Cardiac fibroblast (primary cell): ENCODE measurements at regions not wholly inside any gene's neighbourhood (a gene's known extent, or its start where the extent isn't known, plus 50 kb on each side); places are given as distances from the start of the nearest gene placed in this dataset.
"Not testable (repeated sequence)": the region's sequence is repeated elsewhere in the genome, so short reads cannot be mapped to it uniquely, and the experiment has no call there.

Source experiments
- DNase-seq, 2 donors: peaks; one replicate each; pipeline versions ENCODE4 v3.0.0 to v3.0.0-alpha.2; 2010; ENCODE audit warnings: low read depth in 2 of 2
- H3K4me3 ChIP-seq, 2 donors: replicated peaks in 1 of 2; 1 replicate in 1 of 2; 2 replicates in 1 of 2; pipeline ENCODE4 v1.5.1; 2011; ENCODE audit warnings: low read depth in 2 of 2, low read length in 2 of 2, mild to moderate bottlenecking in 2 of 2, moderate library complexity in 1 of 2
- TF ChIP-seq, protein P1 (sequence below): IDR thresholded peaks from one replicate; pipeline ENCODE4 v1.5.1; 2011; ENCODE audit warnings: low read depth, mild to moderate bottlenecking, low read length, inconsistent platforms

DNA sequence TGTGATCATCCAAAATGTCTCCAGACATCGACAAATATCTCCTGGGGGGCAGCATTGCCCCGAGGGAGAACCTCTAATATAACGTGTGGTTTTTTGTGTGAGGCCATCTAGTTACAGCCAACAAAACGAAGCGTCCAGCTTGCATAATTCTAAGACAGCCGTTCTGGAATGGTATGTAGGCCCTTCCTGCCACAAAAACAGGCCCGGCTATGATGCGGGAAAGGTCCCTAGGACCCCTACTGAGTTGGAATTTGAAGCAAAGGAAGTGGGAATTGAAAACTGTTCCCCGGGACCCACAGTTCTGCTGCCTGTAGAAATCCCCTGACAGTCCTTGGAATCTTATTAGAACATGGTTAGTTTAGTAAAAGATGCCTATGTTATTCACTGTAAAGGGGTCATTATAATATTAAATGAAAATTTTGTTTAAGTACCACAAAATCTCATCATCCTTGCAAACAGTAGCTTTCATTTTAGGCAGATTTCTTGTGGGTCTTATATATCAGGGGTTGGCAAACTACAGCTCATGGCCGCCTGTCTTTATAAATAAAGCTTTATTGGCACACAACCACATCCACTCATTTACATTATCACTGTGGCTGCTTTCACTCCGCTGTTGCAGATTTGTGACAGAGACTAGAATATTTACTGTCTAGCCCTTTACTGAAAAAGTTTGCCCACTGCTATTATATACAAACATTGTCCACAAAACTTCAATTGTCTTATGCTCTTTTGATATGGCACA lies 70.7 kb downstream of the MSX2 start:
- H3K4me3 ChIP-seq, result no peak overlapping the region
- TF ChIP-seq, protein P1, sequence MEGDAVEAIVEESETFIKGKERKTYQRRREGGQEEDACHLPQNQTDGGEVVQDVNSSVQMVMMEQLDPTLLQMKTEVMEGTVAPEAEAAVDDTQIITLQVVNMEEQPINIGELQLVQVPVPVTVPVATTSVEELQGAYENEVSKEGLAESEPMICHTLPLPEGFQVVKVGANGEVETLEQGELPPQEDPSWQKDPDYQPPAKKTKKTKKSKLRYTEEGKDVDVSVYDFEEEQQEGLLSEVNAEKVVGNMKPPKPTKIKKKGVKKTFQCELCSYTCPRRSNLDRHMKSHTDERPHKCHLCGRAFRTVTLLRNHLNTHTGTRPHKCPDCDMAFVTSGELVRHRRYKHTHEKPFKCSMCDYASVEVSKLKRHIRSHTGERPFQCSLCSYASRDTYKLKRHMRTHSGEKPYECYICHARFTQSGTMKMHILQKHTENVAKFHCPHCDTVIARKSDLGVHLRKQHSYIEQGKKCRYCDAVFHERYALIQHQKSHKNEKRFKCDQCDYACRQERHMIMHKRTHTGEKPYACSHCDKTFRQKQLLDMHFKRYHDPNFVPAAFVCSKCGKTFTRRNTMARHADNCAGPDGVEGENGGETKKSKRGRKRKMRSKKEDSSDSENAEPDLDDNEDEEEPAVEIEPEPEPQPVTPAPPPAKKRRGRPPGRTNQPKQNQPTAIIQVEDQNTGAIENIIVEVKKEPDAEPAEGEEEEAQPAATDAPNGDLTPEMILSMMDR, result no peak
- peak in 1 of 2 donors; percentile 25 for DNase-seq

DNA sequence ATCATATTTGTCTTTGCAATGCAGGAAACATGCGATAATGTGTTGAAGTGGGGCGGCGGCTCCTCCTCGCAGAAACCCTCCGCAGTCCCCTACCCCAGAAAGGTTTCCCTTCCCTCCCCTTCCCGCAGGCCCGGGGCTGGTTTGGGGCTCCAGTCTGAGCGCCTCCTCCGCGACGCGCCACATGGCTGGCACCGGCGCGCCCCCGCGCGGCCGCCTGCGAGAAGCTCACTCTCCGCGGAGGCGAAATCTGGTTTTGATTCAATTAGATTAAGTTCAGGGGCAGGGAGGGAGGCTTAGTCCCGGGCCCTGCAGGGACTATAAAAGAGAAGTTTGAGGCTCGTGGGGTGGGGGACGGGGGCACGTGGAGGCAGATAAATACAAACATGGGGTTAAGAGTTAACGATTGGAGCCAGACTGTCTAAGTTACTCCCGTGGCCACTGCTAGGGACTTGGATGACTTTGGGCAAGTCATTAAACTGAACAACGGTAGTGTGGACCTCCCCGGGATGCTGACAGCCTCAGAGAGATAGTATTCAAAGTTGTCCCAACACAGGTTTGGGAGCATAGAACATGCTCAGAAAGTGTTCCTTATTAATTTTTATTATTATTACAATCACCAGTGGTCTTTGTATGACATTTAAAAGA lies 69.4 kb downstream of the MSX2 start:
- H3K4me3 ChIP-seq, result no peak overlapping the region
- TF ChIP-seq, protein P1, result peak; percentile 64
- peak; percentile 57 to 58 for DNase-seq

DNA sequence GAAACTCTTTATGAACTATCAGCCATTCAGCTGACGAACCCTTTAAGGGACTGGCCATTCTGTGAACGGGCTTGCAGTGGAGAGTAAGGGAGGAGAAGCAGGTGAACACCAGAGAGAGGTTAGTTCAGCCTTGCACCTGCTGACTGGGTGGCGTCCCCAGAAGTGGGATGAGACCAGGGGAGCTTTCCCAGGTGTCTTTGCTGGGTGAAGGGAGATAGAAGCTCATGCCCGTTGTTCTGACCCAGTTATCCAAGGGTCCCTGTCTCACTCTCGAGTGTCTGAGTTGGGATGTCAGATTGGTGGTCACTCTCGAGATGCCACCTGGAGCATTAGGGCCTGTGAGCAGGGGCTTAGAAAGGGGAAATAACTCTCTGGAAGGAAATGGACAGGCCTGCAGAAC lies 68.7 kb downstream of the MSX2 start:
- TF ChIP-seq, protein P1, result no peak
- H3K4me3 ChIP-seq, result no peak overlapping the region
- DNase-seq, result no peak

DNA sequence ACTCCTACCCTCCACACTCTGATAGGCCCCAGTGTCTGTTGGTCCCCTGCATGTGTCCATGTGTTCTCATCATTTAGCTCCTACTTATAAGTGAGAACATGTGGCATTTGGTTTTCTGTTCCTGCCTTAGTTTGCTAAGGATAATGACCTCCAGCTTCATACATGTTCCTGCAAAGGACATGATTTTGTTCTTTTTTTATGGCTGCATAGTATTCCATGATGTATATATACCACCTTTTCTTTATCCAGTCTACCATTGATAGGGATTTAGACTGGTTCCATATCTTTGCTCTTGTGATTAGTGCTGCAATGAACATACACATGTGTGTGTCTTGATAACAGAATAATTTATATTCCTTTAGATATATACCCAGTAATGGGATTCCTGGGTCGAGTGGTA lies 67.9 kb downstream of the MSX2 start:
- H3K4me3 ChIP-seq, DNase-seq: not testable (repeated sequence)

DNA sequence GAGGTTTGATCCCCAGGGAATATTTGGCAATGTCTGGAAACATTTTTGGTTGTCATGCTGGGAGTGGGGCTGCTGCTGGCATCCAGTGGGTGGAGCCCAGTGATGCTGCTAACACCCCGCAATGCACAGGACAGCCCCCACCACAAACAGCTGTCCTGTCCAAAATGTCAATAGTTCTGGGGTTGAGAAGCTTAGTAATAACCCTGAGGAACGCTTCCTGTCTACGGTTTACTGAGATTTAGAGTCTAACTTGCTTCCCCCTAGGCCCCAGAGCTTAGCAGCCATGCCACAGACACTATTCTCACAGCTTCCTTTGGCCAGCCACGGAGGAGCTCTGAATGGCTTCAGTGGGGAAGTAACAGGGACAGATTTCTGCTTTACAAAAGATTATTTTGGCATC lies 66.5 kb downstream of the MSX2 start:
- TF ChIP-seq, protein P1, result no peak
- no peak for DNase-seq
- H3K4me3 ChIP-seq, result no peak overlapping the region

DNA sequence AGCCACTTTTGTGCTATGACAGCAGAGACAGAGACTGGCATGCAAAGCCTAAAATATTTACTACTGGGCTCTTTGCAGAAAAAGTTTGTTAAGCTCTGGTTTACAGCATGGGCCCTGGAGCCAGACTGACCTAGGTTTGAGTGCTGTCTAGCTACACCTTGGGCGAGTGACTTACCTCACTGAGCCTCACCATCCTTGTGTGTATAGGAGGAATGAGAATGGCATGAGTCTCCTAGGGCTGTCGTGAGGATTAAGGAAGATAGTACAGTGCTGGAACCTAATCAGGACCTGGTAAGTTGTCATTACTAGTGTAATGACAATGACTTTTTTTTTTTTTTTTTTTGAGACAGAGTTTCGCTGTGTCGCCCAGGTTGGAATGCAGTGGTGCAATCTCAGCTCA lies 65.2 kb downstream of the MSX2 start:
- TF ChIP-seq, protein P1, result no peak
- DNase-seq, result no peak
- H3K4me3 ChIP-seq, result no peak overlapping the region

DNA sequence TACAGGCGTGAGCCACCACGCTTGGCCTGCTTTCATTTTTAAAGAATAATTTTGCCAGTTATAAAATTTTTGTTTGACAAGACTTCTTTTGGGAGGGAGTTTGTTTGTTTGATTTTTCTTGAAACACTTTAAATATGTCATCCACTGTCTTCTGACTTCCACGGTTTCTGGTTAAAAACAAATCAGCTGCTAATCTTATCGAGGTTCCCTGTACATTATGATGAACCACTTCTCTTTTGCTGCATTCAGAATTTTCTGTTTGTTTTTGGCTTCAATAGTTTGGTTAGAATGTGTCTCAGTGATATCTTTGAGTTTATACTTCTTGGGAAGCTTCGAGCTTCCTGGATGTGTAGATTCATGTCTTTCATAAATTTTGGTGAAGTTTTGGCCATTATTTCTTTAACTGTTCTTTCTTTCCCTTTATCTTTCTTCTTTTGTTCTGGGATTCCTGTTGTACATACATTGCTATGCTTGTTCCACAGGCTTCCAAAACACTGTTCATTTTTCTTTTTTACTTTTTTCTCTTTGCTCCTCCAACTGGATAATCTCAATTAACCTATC lies 60.8 kb downstream of the MSX2 start:
- TF ChIP-seq, protein P1, result no peak
- DNase-seq, result no peak
- no peak overlapping the region for H3K4me3 ChIP-seq
